DMS53 treated with DMSO at 0.1 percent for 48 hours (cell line): ENCODE measurements at regions not wholly inside any gene's neighbourhood (a gene's known extent, or its start where the extent isn't known, plus 50 kb on each side); places are given as distances from the start of the nearest gene placed in this dataset.

Experiments used
- DNase-seq: peaks from one replicate; lab custom pipeline; 2025; ENCODE audit not compliant: unreplicated experiment; lab: John Stamatoyannopoulos, UW

GRCh38 chr12:41897593-41897992 is 247.1 kb downstream of the GXYLT1 start:
- DNase-seq: no peak

- DNase-seq: no peak
Observed at GRCh38 chr12:41893491-41893890, 251.2 kb downstream of the GXYLT1 start.

- DNase-seq: no peak
Observed at GRCh38 chr12:41892302-41892701, 252.4 kb downstream of the GXYLT1 start.

DNA sequence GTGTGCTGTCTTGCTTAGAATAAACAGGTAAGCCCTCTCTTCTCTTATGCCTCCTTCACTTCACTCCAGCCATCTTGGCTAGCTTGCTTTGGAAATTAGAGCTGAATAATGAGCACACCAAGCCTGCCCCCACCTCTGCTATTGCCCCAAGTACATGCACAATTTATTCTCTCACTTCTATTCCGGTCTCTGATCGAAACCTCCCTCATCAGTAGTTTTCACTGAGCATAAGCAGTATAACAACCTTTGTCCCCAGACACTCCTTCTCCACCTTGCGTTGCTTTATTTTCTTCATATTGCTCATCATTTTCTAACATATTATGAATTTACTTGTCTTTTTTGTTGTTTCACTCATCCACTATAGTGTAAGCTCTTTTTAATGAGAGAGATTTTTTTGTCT is 253.4 kb downstream of the GXYLT1 start:
- DNase-seq: no peak

GRCh38 chr12:41888285-41888684 is 256.4 kb downstream of the GXYLT1 start:
- DNase-seq: no peak

GRCh38 chr12:41881891-41882805 is 262.5 kb downstream of the GXYLT1 start:
- DNase-seq: no peak

DNA sequence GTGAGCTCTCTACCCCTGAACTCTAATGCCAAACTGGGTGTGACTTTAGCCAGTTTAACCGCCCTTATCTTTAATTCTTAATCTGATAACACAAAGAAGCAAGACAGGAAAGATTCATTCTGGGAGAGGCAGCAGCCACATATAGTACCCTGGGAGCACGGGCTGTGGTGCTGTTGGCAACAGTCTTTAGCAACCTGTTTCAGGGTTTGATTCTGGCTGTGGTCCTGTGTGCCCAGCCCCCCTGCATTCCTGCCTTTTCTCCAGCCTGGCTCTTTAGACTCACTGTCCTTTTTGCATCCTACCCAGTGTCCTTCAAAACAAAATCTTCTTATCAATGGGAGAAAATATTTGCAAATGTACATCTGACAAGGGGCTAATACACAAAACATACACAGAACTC is 275.2 kb downstream of the GXYLT1 start:
- no peak for DNase-seq

DNA sequence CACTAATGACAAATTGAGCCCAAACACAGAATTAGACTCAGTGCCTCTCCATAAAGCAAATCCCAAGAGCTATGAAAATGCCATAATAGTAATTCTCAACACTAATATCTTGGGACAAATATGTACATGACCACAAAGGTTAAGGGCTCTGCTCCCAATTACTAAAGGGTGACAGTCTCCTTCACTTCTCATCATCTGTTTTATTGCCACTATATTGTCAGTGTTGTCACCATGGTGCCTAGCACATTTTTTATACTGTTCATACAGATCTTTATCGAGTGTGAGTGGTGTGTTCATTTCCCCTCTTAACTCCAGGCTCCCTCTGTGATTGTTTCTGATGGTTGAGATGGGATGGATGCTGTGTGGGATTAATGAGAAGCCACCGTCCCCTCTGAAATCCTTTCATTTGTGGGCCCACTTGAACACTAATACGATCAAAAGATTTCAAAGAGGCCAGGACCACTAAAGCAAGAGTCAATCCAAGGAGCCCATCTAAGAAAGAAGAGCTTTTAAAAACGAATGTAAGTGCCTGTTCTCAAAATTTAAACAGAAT is 277.7 kb downstream of the GXYLT1 start:
- no peak for DNase-seq

DNA sequence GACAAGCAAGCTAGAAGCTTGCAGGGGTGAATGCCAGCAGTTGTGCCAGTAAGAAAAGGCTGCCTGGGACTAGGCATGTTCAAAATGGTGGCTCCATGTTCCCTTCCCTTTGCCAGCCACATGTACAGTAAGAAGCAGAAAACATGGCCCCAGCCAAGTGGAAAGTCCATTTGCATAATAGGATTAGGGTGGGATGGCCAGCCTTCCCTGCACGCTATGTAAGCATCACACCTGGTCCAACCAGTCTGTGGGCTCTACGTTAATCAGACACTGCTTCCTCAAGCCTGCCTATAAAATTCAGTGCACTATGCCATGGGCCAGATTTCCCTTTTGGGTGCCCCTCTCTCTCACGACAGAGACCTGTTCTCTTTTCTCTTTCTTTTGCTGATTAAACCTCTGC is 288.4 kb downstream of the GXYLT1 start:
- DNase-seq: no peak

GRCh38 chr12:41850046-41850445 is 294.6 kb downstream of the GXYLT1 start:
- DNase-seq: no peak

DNA sequence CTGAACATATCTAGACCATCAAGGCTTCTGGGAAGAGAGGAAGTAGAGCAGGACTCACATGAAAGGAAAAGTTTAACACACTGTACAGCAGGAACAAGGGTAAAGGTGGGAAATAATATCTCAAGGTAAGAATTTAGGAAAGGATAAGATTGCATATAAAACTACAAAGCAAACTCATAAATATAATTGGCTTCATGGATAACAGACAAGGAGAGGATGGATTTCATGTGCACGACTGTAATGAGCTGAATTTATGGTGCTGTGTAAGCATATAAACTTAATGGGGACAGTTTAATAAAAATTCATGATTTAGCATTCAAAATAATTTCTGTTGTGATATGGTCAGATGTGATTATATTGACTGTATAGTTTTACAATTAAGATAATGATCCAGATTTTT is 298.0 kb downstream of the GXYLT1 start:
- no peak for DNase-seq

- no peak for DNase-seq
Observed at GRCh38 chr12:41836416-41836815, 308.3 kb downstream of the GXYLT1 start.

- DNase-seq: no peak
Observed at GRCh38 chr12:41835556-41835955, 309.1 kb downstream of the GXYLT1 start.

- no peak for DNase-seq
Observed at GRCh38 chr12:41819948-41820347, 324.7 kb downstream of the GXYLT1 start.

DNA sequence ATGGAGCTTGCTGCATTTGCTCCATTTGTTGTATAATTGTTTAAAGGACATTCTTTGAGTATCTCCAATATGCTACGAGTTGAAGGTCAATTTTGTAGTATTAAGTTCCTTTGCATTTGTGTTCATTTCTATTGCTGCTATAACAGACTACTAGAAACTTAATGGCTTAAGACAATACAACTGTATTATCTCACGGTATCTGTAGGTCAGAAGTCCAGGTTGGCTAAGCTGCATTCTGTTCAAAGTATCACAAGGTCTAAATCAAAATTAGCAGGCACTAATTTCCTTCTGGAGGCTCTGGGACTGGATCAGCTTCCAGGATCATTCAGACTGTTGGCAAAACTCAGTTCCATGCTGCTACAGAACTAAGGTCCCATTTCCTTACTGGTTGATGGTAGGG is 340.6 kb downstream of the GXYLT1 start:
- no peak for DNase-seq

- DNase-seq: no peak
Observed at GRCh38 chr12:41802803-41803202, 341.9 kb downstream of the GXYLT1 start.

DNA sequence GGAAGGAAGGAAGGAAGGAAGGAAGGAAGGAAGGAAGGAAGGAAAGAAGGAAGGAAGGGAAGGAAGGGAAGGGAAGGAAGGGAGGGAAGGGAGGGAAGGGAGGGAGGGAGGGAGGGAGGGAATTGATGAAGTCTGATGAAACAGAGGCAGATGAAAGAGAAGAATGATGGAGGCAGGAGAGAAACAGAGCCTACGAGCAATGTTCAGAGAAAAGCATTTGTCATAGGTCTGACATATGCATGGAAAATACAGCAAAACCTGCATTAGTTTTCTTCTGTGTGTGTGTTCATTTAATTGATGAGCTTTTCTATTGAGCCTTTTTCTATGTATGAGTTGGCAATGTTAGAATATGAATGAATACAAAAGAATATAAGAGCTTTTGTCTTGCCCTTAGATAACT is 343.4 kb downstream of the GXYLT1 start:
- no peak for DNase-seq

DNA sequence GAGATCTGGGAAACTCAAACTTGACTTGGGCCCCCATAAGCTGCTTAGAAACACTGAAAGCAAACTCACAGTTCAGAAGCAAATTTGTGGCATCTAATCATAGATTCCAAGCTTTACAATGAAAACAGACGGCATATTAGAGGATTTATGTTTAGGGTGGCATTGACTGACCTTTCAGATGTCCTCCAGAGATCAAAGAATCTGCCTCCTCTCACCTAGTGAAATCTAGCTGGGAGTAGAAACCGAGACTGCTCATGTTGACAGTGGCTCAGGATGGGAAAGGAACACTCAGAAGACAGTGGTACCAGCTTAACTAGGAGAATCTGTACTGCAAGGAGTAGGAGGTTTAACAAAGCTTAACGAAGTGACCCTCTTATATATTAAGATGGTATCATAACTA is 345.0 kb downstream of the GXYLT1 start:
- DNase-seq: no peak

DNA sequence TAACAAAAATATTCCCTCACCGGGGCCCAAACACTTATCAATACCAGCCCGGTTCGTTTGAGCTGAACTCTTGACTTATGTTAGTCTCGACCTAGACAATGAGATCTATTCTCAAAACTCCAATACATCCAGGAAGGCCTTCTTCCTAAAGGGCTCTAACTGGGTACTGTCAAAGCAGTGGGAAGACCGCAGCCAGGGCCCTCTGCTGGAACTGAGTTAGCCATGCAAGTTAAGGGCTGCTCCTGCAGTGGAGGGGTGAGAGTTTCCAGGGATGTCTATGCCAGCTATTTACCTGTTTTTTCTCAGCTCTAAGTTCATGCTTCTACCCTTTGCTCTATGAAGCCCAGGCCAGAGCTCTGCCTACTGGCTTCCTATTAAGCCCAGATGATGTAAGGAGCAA is 348.8 kb downstream of the GXYLT1 start:
- peak; percentile 8 for DNase-seq

DNA sequence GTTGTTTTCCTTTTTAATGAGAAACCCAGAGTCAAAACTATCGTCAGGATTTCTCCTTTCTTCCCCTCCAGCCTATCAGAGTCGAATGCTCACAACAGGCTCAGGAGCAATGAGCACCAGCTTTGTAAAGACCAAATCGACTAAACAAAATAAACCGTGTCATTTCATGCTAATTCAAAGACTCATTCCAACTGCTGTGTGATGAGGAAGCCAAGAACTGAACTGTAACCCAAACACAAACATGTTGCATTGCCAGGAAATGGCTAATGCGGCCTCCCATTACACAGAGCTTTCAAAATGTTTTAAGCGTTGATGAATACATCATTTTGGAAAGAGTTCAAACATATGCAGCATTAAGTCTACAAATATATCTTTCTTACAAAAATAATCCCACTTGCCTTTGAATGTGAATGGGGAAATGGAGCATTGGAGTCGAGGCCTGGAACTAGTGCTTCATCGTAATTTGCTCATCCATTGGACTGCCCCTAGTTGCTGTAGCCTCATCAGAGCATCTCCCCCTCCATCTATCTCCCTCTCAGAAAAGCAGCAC is 349.5 kb downstream of the GXYLT1 start:
- DNase-seq: no peak

DNA sequence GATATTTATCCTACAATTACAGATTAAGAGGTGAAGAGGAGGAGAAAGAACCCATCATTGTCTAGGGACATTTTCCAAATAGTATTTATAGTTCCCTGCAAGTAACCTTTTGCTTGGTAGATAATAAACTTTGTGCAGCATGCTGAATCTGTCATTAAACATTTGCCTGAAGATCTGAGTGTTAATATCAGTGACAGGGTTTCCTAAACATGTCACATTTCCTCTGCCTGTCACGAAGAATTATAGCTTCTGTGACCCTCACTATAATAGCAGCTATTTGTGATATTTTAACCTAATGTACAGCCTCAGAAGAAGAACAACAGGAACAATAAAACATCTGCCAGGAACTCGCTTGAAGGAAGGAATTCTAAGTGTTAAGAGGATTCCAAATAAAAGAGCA is 350.3 kb downstream of the GXYLT1 start:
- no peak for DNase-seq

- DNase-seq: no peak
Observed at GRCh38 chr12:41784957-41785356, 359.7 kb downstream of the GXYLT1 start.
